Stimulated activated CD4-positive, alpha-beta T cell treated with anti-CD3 and anti-CD28 coated beads, TNF-alpha, amount 100 ng/mL, for 24 hours (primary cell): ENCODE measurements at regions not wholly inside any gene's neighbourhood (a gene's known extent, or its start where the extent isn't known, plus 50 kb on each side); places are given as distances from the start of the nearest gene placed in this dataset.
"Not testable (repeated sequence)": the region's sequence is repeated elsewhere in the genome, so short reads cannot be mapped to it uniquely, and the experiment has no call there.

Experiments used
- DNase-seq, 3 experiments: peaks; one replicate each; pipeline ENCODE4 v3.0.0-alpha.2; 2020; ENCODE audit warnings: low read depth in 3 of 3

- not testable (repeated sequence) for DNase-seq
These were observed 749.1 kb upstream of the DEFB115 start for GRCh38 chr20:30508382-30508781.

GRCh38 chr20:30511322-30512030 lies 746.0 kb upstream of the DEFB115 start:
- DNase-seq, result no peak

GRCh38 chr20:30513050-30513628 lies 744.3 kb upstream of the DEFB115 start:
- DNase-seq, result no peak

GRCh38 chr20:30515915-30516314 lies 741.5 kb upstream of the DEFB115 start:
- DNase-seq, result not testable (repeated sequence)

GRCh38 chr20:30518906-30519305 lies 738.6 kb upstream of the DEFB115 start:
- not testable (repeated sequence) for DNase-seq

- not testable (repeated sequence) for DNase-seq
These were observed 735.6 kb upstream of the DEFB115 start for GRCh38 chr20:30521686-30522415.

GRCh38 chr20:30524155-30524554 lies 733.3 kb upstream of the DEFB115 start:
- not testable (repeated sequence) for DNase-seq

- DNase-seq, result not testable (repeated sequence)
These were observed 732.7 kb upstream of the DEFB115 start for GRCh38 chr20:30524761-30525160.

GRCh38 chr20:30533653-30534052 lies 723.8 kb upstream of the DEFB115 start:
- DNase-seq, result not testable (repeated sequence)

- DNase-seq, result not testable (repeated sequence)
These were observed 720.0 kb upstream of the DEFB115 start for GRCh38 chr20:30537459-30537858.

- not testable (repeated sequence) for DNase-seq
These were observed 717.0 kb upstream of the DEFB115 start for GRCh38 chr20:30540330-30541069.

GRCh38 chr20:30551236-30551635 lies 706.2 kb upstream of the DEFB115 start:
- not testable (repeated sequence) for DNase-seq

GRCh38 chr20:30556797-30557196 lies 700.7 kb upstream of the DEFB115 start:
- not testable (repeated sequence) for DNase-seq

- not testable (repeated sequence) for DNase-seq
These were observed 692.4 kb upstream of the DEFB115 start for GRCh38 chr20:30565086-30565485.

- not testable (repeated sequence) for DNase-seq
These were observed 687.6 kb upstream of the DEFB115 start for GRCh38 chr20:30569867-30570266.

GRCh38 chr20:30570622-30571021 lies 686.8 kb upstream of the DEFB115 start:
- DNase-seq, result not testable (repeated sequence)

GRCh38 chr20:30574337-30574736 lies 683.1 kb upstream of the DEFB115 start:
- DNase-seq, result not testable (repeated sequence)

- not testable (repeated sequence) for DNase-seq
These were observed 678.4 kb upstream of the DEFB115 start for GRCh38 chr20:30579069-30579468.

GRCh38 chr20:30579824-30580438 lies 677.5 kb upstream of the DEFB115 start:
- not testable (repeated sequence) for DNase-seq

- not testable (repeated sequence) for DNase-seq
These were observed 675.6 kb upstream of the DEFB115 start for GRCh38 chr20:30581839-30582238.

- DNase-seq, result not testable (repeated sequence)
These were observed 673.1 kb upstream of the DEFB115 start for GRCh38 chr20:30584403-30584802.
